ENCODE measurements at regions not wholly inside any gene's neighbourhood (a gene's known extent, or its start where the extent isn't known, plus 50 kb on each side); places are given as distances from the start of the nearest gene placed in this dataset.

DNA sequence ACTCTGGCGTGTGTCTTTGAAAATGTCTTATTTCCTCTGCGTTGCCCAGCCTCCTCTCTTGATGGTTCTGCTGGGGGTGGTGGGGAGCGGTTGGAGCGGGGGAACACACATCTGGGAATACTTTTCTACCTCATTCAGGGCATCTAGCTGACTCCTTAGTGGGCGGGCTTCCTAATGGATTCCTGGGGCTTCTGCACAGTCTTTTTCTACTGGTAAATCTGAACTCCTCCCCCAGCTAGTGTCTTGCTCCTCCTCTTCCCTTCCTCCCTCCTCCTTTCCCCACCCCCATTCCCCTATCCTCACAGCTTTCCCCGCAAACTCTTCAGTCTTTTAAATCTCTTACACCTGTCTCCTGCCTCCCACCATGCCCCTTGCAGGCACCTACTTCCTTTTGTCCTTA, 74.4 kb downstream of the PRL start:
- no peak for TF ChIP-seq EZH2phosphoT487 (IDR thresholded peaks at IDR 0.05; ENCODE audit: borderline replicate concordance)
- TF ChIP-seq, protein P1, sequence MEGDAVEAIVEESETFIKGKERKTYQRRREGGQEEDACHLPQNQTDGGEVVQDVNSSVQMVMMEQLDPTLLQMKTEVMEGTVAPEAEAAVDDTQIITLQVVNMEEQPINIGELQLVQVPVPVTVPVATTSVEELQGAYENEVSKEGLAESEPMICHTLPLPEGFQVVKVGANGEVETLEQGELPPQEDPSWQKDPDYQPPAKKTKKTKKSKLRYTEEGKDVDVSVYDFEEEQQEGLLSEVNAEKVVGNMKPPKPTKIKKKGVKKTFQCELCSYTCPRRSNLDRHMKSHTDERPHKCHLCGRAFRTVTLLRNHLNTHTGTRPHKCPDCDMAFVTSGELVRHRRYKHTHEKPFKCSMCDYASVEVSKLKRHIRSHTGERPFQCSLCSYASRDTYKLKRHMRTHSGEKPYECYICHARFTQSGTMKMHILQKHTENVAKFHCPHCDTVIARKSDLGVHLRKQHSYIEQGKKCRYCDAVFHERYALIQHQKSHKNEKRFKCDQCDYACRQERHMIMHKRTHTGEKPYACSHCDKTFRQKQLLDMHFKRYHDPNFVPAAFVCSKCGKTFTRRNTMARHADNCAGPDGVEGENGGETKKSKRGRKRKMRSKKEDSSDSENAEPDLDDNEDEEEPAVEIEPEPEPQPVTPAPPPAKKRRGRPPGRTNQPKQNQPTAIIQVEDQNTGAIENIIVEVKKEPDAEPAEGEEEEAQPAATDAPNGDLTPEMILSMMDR (conservative IDR thresholded peaks at IDR 0.05; ENCODE audit: low read length) = no peak

Data from Loucy (cell line).